Hepatocyte (in vitro differentiated cells): ENCODE measurements at regions not wholly inside any gene's neighbourhood (a gene's known extent, or its start where the extent isn't known, plus 50 kb on each side); places are given as distances from the start of the nearest gene placed in this dataset.
A peak's percentile ranks its signal among the peaks of the same experiment; 100 is the strongest.
"Not testable (repeated sequence)": the region's sequence is repeated elsewhere in the genome, so short reads cannot be mapped to it uniquely, and the experiment has no call there.

ENCODE experiments used
- DNase-seq: peaks from one replicate; pipeline ENCODE4 v3.0.0-alpha.2; 2016; ENCODE audit warnings: low spot score
- H2AFZ ChIP-seq: fragments of 200-600 bp; sonication (generic); 2 replicates; pipeline ENCODE4 v1.6.0; 2016; ENCODE audit warnings: antibody characterized with exemption, mild to moderate bottlenecking
- H3K27ac ChIP-seq: fragments of 200-600 bp; sonication (generic); 2 replicates; pipeline ENCODE4 v1.5.1; 2016; ENCODE audit warnings: mild to moderate bottlenecking
- H3K27me3 ChIP-seq: fragments of 200-600 bp; sonication (generic); 2 replicates; pipeline ENCODE4 v1.6.1; 2016
- H3K36me3 ChIP-seq: fragments of 200-600 bp; sonication (generic); replicated peaks from 2 replicates; pipeline ENCODE4 v1.5.1; 2016; ENCODE audit warnings: low read depth; ENCODE audit not compliant: insufficient read depth
- H3K4me1 ChIP-seq: fragments of 200-600 bp; sonication (generic); 2 replicates; pipeline ENCODE4 v1.5.1; 2016; ENCODE audit warnings: mild to moderate bottlenecking, moderate library complexity; ENCODE audit not compliant: insufficient read depth
- H3K4me2 ChIP-seq: fragments of 200-600 bp; sonication (generic); 2 replicates; pipeline ENCODE4 v1.6.0; 2016
- H3K4me3 ChIP-seq: fragments of 200-600 bp; sonication (generic); 2 replicates; pipeline ENCODE4 v1.5.1; 2016; ENCODE audit warnings: mild to moderate bottlenecking
- H3K79me2 ChIP-seq: fragments of 200-600 bp; sonication (generic); 2 replicates; pipeline ENCODE4 v1.6.0; 2017; ENCODE audit warnings: mild to moderate bottlenecking
- H3K9me2 ChIP-seq: fragments of 200-600 bp; sonication (generic); replicated peaks from 2 replicates; pipeline ENCODE4 v1.6.0; 2017; ENCODE audit warnings: mild to moderate bottlenecking; ENCODE audit not compliant: insufficient read depth
- H3K9me3 ChIP-seq: fragments of 200-600 bp; sonication (generic); 2 replicates; pipeline ENCODE4 v1.5.1; 2016; ENCODE audit warnings: low read depth, mild to moderate bottlenecking
- H4K20me1 ChIP-seq: fragments of 200-600 bp; sonication (generic); 2 replicates; pipeline ENCODE4 v1.6.0; 2016; ENCODE audit warnings: mild to moderate bottlenecking; ENCODE audit not compliant: insufficient read depth, poor library complexity, severe bottlenecking
- WGBS: methylation state at CpG from one replicate; pipeline ENCODE4 v1.1.6; 2016; ENCODE audit warnings: low lambda C conversion rate; ENCODE audit errors: missing lambda C conversion rate; 5-methylcytosine and 5-hydroxymethylcytosine counted together

DNA sequence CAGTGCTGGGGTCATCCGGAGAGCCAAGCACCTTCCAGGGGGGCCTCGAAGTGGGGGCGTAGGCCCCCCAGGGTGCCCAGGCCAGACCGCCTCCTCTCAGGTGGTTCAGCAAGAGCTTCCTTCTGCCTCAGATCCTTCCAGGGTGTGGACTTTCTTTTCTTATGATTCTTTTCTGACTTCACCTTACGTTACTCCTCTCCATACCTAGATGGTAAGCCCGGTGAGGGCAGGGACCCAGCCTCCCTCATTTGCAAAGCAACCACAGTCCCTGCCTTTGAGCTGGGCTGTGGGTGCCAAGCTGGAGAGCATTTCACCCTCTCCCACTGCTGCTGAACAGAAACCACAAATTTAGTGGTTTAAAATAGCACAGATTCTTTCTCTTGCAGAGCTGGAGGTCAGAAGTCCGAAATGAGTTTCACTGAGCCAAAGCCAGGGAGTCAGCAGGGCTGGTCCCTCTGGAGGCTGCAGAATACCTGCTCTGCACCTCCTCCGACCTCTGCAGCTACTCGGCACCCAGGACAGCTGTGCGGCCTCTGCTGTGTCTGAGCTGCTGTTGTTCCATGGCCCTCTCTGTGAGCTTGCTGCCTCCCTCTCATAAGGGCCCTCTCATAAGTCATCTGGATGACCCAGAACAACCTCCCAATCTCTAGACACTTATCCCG lies 323.0 kb downstream of the CACNA1B start:
- not testable (repeated sequence) for H3K4me2 ChIP-seq, H3K36me3 ChIP-seq, H3K9me2 ChIP-seq, H3K79me2 ChIP-seq, H3K27me3 ChIP-seq, H2AFZ ChIP-seq, H4K20me1 ChIP-seq, H3K4me3 ChIP-seq, H3K4me1 ChIP-seq, H3K27ac ChIP-seq, H3K9me3 ChIP-seq, DNase-seq
- 84% methylated on average over 10 of the region's 11 CpGs for WGBS

DNA sequence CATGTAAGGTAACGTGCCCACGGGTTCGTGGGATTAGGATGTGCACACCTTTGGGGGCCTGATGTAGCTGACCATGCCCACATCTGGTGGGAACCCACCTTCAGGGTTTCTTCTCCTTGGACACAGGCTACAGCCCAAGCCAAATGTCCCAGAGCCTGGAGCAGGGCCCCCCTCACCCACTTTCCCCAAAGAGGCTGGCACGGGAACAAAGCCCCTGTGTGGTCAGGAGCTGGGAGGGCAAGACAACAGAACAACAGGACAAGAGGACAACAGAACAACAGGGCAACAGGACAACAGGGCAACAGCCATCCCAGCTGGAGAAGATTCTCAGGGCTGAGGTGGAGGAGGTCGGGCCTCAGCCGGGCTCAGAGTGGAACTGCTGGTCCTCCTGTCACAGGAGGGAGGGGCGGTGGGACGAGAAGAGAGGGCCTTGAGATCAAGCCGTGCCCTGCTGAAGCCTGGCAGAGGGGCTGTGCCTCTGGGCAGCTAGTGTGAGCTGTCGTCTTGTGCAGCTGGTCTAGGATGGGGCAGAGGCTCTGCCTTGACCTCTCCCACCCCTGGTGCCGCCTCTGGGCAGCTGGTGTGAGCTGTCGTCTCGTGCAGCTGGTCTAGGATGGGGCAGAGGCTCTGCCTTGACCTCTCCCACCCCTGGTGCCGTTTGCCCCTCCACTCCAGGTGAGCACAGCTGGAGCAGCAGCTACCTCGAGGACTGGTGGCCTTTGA lies 323.7 kb downstream of the CACNA1B start:
- H2AFZ ChIP-seq, H3K4me2 ChIP-seq, H4K20me1 ChIP-seq, H3K27me3 ChIP-seq, H3K36me3 ChIP-seq, H3K4me3 ChIP-seq, H3K9me3 ChIP-seq, H3K9me2 ChIP-seq, H3K4me1 ChIP-seq, H3K79me2 ChIP-seq, H3K27ac ChIP-seq, DNase-seq: not testable (repeated sequence)
- 88% methylated on average over 15 of the region's 15 CpGs for WGBS

- not testable (repeated sequence) for H3K27me3 ChIP-seq, H3K9me3 ChIP-seq, H3K4me2 ChIP-seq, H3K9me2 ChIP-seq, H3K4me1 ChIP-seq, H3K4me3 ChIP-seq, H4K20me1 ChIP-seq, H3K36me3 ChIP-seq, H3K79me2 ChIP-seq, H2AFZ ChIP-seq, H3K27ac ChIP-seq
- peak; percentile 1 for DNase-seq
- WGBS, result 87% methylated on average over 11 of the region's 12 CpGs
Observed at GRCh38 chr9:138202043-138202442, 324.5 kb downstream of the CACNA1B start.

DNA sequence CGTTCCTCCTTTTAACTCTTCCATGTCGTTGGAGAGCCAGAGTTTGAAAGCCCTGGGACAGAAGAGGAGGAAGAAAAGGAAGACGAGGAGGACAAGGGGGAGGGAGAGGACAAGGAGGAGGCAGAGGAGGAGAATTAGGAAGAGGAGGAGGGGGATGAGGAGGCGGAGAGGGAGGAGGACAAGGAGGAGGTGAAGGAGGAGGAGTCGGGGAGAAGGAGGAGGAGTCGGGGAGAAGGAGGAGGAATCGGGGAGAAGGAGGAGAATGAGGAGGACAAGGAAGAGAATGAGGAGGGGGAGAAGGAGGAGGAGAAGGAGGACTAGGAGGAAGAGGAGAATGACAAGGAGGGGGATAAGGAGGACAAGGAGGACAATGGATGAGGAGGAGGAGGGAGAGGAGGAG lies 325.7 kb downstream of the CACNA1B start:
- H3K4me1 ChIP-seq, H3K4me2 ChIP-seq, H2AFZ ChIP-seq, H3K4me3 ChIP-seq, H3K79me2 ChIP-seq, H3K36me3 ChIP-seq, H4K20me1 ChIP-seq, H3K27me3 ChIP-seq, DNase-seq, H3K9me2 ChIP-seq, H3K9me3 ChIP-seq, H3K27ac ChIP-seq: not testable (repeated sequence)
- WGBS, result no CpG with 5 or more reads among the region's 7 CpGs

DNA sequence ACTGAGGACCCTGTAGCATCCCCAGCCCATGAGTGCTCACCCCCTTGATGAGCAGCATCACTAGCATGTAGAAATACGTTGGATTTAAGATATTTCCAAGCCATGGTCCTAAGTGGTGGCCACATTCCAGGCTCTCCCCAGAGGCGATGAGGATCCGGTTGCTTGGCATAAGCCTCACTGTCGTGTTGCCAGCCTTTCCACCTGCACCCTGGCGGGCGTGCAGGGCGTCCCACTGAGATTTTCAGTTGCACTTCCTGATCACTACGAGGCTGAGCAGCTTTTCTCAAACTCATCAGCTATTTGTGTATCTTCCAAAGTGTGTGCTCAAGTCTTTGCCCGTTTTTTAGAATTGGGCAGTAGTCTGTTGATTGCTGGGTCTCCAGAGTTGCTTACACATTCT lies 326.3 kb downstream of the CACNA1B start:
- H3K4me2 ChIP-seq, DNase-seq: not testable (repeated sequence)
- 80% methylated on average over 9 of the region's 9 CpGs for WGBS

GRCh38 chr9:138206108-138206507 lies 328.5 kb downstream of the CACNA1B start:
- H2AFZ ChIP-seq, H3K27ac ChIP-seq, H3K9me3 ChIP-seq, H3K4me3 ChIP-seq, H3K79me2 ChIP-seq, H3K36me3 ChIP-seq, H3K27me3 ChIP-seq, H4K20me1 ChIP-seq, H3K9me2 ChIP-seq, H3K4me1 ChIP-seq, H3K4me2 ChIP-seq: not testable (repeated sequence)
- DNase-seq, result peak; percentile 2
- WGBS, result 57% methylated on average over 4 of the region's 4 CpGs

More for the DNA sequence above, 326.3 kb downstream of the CACNA1B start:
- not testable (repeated sequence) for H3K79me2 ChIP-seq, H3K36me3 ChIP-seq, H3K4me3 ChIP-seq, H3K27me3 ChIP-seq, H2AFZ ChIP-seq, H3K27ac ChIP-seq, H4K20me1 ChIP-seq, H3K9me3 ChIP-seq, H3K4me1 ChIP-seq, H3K9me2 ChIP-seq

DNA sequence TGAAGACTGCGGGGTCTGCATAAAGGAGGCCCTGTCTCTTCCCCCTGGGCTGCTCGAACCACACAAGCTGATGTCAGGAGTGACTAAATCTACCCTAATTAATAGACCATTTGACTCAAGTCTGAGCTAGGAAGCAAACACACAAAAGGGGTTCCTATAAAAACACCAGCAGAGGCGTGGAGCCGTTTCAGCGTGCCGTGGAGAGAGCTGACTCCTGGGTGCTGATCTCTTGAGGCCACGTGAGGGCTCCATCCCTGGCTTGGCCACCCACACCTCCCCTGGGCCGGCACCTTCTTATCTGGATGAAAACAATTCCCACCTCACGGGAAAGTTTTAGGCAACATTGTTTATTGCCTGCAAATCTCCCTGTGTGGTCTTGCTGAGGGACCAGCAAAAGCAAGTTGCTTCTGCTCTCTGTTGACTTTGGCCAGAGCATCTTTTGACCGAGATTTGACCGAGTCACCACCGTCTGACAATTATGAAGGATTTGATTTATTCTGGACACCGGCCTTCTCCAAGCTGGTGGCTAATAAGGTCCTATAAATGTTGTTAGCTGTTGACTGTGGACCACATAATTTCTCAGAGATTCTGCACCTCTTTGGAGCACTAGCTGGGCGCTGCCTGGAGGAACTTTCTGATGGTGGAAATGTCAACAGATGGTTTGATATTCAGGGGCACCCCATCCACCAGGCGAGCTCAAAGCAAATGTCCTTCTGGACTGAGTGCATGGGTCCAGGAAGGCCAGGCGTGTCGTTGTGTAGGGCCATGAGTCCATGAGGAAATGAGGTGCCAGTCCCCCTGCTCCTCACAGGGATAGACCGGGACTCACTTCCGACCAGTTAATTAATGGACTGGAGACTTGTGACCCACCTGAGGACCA lies 330.0 kb downstream of the CACNA1B start:
- DNase-seq, H3K27me3 ChIP-seq, H3K79me2 ChIP-seq, H4K20me1 ChIP-seq, H3K27ac ChIP-seq, H3K4me2 ChIP-seq, H3K36me3 ChIP-seq, H3K9me2 ChIP-seq, H3K4me1 ChIP-seq, H3K4me3 ChIP-seq, H2AFZ ChIP-seq, H3K9me3 ChIP-seq: not testable (repeated sequence)
- WGBS, result 73% methylated on average over 18 of the region's 19 CpGs

DNA sequence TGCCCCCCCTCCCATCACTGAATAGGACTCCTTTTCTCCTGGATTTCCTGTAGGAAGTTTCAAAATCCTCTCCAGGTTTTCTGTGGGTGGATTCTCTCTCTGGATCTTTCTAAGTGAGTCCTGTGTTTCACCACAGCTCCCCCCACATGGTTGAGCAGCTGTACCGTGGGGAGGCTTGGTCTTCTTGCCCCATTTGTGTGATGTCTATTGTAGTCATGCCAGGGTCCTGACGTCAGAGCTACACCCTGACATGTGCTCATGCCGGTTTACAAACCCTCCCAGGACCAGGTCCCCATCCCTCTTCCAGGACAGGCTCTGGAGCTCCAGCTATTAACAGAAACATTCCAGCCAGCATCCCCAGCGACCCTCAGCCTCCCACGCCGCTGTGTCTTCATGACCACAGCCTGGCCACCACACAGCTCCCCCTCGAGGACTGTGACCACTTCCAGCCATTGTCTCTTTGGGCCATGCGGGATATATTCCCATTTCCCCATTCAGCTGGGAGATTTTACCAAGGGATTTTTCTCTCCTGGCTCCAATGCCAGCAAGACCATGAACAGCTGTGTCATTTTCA lies 331.6 kb downstream of the CACNA1B start:
- WGBS, result 62% methylated on average over 5 of the region's 8 CpGs
- peak; percentile 4 for DNase-seq
- not testable (repeated sequence) for H3K27me3 ChIP-seq

More for the DNA sequence above, 331.6 kb downstream of the CACNA1B start:
- H3K4me2 ChIP-seq, H3K36me3 ChIP-seq, H3K4me1 ChIP-seq, H3K79me2 ChIP-seq, H3K4me3 ChIP-seq, H3K9me3 ChIP-seq, H2AFZ ChIP-seq, H3K9me2 ChIP-seq, H4K20me1 ChIP-seq, H3K27ac ChIP-seq: not testable (repeated sequence)
